ENCODE measurements at regions not wholly inside any gene's neighbourhood (a gene's known extent, or its start where the extent isn't known, plus 50 kb on each side); places are given as distances from the start of the nearest gene placed in this dataset.

- TF ChIP-seq POLR2A (IDR thresholded peaks at IDR 0.05; ENCODE audit: low read length) = no peak
- TF ChIP-seq GATA1 (IDR thresholded peaks at IDR 0.05; ENCODE audit: low read depth, low read length) = no peak
Measured at GRCh38 chr2:80968450-80968849, 663.9 kb upstream of the LRRTM1 start.
